Skin epidermis (tissue), 12 donors: ENCODE measurements at regions not wholly inside any gene's neighbourhood (a gene's known extent, or its start where the extent isn't known, plus 50 kb on each side); places are given as distances from the start of the nearest gene placed in this dataset.
"Not testable (repeated sequence)": the region's sequence is repeated elsewhere in the genome, so short reads cannot be mapped to it uniquely, and the experiment has no call there.

ENCODE experiments used
- H3K27ac ChIP-seq, 21 experiments: fragments of 200-600 bp; sonication (generic) in 11 of 21; one replicate each; pipeline ENCODE4 v1.5.0; 2020; ENCODE audit warnings: mild to moderate bottlenecking in 3 of 21, inconsistent platforms in 2 of 21, moderate library complexity in 2 of 21
- H3K4me3 ChIP-seq, 7 experiments: fragments of 200-600 bp; sonication (generic) in 2 of 7; one replicate each; pipeline ENCODE4 v1.5.0; 2020; ENCODE audit warnings: inconsistent platforms in 2 of 7, mild to moderate bottlenecking in 2 of 7, moderate library complexity in 1 of 7

DNA sequence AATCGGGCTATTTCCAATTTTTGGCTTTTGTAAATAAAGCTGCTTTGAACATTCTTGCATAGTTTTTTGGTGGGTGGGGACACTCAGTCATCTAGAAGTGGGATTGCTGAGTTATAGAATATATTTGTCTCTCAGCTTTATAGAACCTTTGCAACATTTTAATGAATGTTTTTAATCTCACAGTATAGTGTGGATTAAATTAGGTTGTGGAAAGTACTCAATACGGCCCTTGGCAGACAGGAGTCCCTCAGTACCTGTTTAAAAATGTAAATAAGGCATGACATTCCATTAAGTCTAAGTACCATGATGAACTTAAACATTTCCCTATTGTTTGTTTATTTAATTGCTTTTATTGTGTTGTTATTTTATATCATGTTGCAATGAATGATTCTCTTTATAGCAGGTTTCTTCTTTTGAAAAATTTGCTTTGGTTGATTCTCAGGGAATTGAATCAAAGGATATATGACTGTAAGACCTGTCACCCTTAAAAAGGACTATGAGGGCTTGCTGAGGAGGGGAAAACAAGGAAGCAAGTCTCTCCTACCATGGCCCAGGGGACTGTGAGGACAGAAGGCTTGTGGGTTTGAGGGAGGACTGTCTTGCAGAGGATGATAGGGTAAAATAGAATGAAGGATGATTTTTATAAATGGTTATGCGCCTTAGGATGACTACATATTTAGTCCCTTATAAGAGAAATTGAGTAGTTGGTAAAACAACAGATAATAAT lies 165.1 kb downstream of the RPIA start:
- no peak overlapping the region for H3K4me3 ChIP-seq
- no peak overlapping the region for H3K27ac ChIP-seq

DNA sequence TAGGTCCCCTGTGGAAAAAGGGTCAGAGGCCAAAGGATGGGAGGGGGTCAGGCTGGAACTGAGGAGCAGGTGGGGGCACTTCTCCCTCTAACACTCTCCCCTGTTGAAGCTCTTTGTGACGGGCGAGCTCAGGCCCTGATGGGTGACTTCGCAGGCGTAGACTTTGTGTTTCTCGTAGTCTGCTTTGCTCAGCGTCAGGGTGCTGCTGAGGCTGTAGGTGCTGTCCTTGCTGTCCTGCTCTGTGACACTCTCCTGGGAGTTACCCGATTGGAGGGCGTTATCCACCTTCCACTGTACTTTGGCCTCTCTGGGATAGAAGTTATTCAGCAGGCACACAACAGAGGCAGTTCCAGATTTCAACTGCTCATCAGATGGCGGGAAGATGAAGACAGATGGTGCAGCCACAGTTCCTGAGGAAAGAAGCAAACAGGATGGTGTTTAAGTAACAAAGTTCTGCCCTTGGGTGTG lies 165.8 kb downstream of the RPIA start:
- H3K4me3 ChIP-seq: no peak overlapping the region
- H3K27ac ChIP-seq: peak overlapping the region in 2 of 21 experiments; percentile 1 to 23

DNA sequence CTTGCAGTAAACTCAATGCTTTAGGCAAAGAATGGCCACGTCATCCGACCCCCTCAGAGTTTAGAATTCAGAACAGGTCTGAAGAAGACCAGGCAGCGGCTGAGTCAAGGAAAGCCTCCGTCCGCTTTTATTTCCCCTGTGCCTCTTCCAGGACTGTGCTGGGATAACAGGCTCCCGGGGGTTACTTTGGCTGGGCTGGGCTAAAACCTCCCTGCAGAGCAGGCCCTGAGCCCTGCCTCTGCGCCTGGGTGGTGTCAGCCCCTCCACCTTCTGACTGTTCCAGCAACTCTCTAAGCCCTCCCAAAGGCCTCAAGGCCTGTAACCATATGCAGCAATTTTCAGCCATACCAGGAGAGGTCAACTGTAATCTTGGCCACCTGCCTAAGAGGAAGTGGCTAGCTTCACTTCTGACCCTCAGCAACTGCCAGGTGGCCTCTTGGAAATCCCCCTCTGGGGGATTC lies 166.5 kb downstream of the RPIA start:
- H3K27ac ChIP-seq: peak overlapping the region in 4 of 21 experiments; percentile 1 to 67 (median 42)
- no peak overlapping the region for H3K4me3 ChIP-seq

DNA sequence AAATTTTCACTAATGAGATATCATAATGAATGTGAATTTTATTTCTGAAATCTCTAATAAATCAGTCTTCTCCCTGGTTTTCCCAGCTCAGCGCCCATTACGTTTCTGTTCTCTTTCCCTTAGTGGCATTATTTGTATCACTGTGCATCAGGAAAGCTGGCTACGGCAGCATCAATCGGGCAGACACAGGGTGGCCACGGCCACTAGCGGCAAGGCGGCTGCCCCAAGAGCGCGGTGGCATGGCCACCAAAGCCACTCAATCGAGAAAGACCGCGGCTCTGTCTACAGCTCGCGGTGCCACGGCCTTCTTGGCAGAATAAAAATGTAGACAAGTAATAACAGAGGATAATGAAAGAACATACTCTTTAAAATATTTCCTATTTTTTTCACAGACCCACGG lies 168.0 kb downstream of the RPIA start:
- H3K4me3 ChIP-seq: peak overlapping the region in 1 of 7 experiments; percentile 5
- H3K27ac ChIP-seq: peak overlapping the region in 2 of 21 experiments; percentile 25 to 71

DNA sequence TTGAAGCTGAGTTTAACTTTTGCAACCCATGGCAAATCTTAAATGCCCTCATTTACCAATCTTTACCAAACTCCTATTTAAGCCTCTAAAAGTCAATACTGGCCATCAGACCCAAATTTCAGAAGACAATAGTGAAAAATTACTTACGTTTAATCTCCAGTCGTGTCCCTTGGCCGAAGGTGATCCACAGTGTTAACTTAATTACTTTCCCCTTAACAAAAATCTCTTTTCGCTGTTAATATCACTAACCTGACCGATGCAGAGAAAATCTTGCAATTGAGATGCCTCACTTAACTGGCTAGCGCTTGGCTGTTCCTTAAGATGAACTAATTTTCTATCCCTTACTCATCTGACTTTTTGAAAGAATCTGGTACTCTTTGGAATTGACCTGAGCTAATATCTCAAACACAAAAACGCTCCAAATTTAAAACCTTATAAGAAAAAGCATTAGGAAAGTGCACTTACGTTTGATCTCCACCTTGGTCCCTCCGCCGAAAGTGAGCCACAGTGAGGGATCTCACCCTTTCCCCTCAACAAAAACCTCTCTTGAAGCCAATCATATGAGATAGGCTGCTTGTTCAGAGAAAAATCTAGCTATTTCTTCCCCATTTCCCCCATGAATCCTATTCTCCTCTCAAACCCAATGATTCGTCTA lies 169.1 kb downstream of the RPIA start:
- H3K4me3 ChIP-seq: peak overlapping the region in 1 of 7 experiments; percentile 2
- peak overlapping the region in 3 of 21 experiments; percentile 3 to 71 (median 18) for H3K27ac ChIP-seq

DNA sequence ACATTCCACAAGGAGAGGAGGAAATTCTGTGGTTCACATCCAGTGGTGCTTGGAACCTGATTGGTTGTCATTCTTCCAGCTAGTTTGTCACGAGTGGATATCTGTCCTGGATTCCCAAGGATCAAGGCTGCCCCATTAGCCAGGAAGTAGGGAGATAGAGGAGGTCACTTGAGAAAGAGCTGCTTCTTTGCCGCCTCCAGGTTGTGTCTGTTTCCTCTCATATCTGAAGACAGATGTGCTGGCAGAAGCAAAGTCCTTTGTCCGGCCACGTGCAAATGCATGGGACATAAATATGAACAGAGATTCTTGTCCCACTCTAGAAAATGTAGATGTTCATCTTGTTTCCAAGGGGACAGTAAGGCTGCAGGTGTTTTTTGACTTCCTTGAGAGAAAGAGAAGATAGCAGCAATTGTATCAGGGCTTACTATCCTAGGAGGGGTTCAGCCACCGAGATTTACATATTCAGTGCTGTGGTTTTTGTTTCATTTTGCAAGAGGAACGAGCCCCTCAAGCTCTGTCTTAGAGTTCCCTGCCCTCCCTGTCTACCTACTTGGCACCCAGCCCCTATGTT lies 174.4 kb downstream of the RPIA start:
- Histone ChIP-seq H3K27ac (peak overlapping the region in 1 of 21 experiments; percentile 33), H3K4me3 (no peak overlapping the region)

DNA sequence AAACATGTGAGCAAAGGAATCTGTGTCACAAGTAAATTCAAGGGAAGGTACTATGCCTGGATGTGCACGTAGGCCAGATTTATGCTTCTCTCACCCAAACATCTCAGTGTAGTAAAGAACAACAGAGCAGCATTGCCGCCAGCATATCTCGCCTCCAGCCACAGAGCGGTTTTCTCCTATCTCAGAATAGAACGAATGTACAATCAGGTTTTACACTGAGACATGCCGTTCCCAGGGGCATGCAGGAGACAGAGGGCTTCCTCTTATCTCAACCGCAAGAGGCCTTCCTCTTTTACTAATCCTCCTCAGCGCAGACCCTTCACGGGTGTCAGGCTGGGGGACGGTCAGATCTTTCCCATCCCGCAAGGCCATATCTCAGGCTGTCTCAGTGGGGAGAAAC lies 175.3 kb downstream of the RPIA start:
- H3K4me3 ChIP-seq: no peak overlapping the region
- no peak overlapping the region for H3K27ac ChIP-seq

DNA sequence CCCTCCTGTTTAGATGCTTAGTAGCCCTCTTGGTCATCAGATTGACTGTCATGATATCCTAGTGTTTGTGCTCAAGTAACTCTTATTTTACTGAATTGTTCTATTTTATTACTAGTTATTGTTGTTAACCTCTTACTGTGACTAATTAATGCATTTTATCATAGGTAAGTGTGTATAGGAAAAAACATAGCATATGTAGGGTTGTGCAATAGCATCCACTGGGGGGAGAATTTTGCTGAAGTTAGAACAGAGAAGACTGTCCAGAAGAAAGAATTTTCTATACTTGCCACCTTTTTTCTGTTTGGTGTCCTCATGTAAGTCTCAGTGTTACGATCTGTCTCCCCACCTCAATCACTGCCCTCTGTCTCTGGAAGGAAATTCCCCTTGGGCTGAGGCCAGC lies 177.4 kb downstream of the RPIA start:
- H3K4me3 ChIP-seq: no peak overlapping the region
- H3K27ac ChIP-seq: no peak overlapping the region

DNA sequence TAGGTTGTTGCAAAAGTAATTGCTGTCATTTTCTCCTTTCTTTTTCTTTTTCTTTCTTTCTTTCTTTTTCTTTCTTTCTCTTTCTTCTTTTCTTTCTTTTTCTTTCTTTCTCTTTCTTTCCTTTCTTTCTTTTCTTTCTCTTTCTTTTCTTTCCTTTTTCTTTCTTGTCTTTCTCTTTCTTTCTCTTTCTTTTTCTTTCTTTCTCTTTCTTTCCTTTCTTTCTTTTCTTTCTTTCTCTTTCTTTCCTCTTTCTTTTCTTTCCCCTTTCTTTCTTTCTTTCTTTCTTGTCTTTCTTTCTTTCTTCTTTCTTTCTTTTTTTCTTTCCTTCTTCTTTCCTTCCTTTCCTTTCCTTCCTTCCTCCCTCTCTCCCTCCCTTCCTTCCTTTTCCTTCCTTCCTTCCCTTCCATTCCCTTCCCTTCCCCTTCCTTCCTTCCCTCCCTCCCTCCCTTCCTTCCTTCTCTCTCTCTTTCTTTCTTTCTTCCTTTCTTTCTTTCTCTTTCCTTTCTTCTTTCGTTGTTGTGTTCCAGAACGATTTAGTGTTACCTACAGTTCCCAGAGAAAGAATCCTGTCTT lies 178.9 kb downstream of the RPIA start:
- H3K4me3 ChIP-seq: no peak overlapping the region
- H3K27ac ChIP-seq: no peak overlapping the region

DNA sequence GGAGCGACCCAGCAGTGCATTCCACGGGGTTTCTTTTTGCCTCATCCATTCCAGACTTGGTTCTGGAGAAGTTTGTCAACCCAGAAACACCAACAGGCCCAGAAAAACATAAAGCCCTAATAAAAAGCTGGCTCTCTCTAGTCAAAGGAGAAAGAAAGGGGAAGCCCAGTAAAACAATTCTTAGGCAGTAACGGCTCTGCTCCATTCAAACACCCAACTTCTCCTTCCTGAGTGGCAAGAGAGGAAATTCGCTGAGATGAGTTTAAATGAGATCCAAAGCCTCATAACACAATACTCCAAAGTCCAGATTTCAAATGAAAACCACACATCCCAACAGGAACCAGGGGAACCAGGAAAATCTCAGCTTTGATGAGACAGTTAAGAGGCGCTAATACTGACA lies 179.9 kb downstream of the RPIA start:
- no peak overlapping the region for H3K27ac ChIP-seq
- H3K4me3 ChIP-seq: no peak overlapping the region

DNA sequence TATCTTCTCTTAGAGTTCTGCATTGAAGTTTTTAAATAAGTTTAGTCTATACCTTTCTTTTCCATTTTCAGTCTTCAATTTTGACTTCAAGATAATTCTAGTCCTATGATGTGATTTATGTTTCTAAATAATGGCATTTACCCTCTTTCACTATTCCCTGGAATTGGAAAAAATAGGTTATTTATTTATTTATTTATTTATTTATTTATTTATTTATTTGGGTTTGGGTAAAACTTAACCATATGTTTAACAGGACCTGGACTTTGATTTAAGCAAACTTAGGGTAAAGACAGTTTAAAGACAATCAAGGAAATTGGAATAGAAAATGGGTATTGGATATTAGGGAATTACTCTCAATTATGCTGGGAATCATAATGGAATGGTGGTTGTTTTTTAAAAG lies 182.1 kb downstream of the RPIA start:
- H3K27ac ChIP-seq: no peak overlapping the region
- no peak overlapping the region for H3K4me3 ChIP-seq

DNA sequence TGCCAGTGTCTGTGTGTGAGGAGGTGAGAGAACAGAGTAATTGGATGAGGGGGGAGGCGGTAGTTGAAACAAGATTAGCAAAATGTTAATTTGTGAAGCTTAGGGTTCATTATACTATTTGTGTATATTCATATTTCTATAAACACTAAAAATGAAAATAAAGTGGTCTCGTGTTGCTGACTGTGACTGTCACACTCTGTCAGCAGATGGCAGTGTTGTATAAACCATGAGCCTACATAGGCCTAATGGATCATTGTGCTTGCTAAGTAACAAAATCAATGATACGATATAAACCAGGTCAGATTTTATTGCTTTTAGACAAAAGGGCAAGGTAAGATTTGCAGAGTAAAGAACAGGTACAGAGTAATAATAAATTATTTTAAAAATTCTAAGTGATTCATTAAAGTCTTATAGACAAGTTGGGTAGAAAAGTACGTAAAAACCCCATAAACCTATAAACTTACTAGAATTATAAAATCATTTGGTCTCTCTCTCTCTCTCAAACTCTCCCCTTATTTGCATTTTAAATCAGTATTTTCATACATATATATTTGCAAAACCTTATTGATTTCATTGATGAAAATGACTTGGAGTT lies 182.7 kb downstream of the RPIA start:
- no peak overlapping the region for H3K4me3 ChIP-seq
- no peak overlapping the region for H3K27ac ChIP-seq

DNA sequence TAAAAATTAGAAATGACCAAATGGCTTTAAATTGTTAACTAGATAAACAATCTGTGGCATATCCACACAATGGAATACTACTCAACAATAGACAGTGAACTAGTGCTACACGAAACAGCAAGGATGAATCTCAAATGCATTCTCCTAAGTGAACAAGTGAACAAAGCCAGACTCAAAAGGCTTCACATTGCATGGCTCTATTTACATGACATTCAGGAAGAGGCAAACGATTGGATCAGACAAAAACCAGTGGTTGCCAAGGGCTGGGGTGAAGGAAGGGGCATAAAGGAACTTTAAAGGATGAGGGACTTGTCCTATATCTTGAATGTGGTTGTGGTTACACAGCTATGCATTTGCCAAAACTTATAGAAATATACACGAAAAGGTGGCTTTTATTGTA lies 184.3 kb downstream of the RPIA start:
- Histone ChIP-seq H3K27ac (no peak overlapping the region), H3K4me3 (no peak overlapping the region)

DNA sequence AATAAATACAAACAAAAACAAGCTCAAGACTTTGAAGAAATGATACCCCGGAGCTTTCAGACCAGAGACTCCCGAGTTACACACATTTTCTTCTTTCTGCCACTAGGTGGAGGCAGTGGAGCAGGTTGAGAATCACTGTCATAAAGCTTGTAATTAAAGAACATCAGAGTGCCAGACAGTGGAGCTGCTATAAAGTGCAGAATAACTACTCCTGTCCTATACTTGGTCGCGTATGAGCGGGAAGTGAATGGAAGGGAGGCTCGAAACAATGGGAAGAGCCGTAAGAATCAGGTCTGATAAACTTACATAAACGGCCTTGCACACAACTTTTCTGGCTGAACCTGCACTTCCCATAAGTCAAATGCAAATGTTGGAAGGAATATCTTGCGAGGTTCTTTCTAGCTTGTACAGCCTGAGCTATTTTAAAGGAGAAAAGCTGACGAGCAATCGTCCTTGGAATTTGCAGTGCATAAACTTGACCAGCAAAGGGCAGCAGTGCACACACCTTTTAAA lies 189.0 kb downstream of the RPIA start:
- H3K4me3 ChIP-seq: no peak overlapping the region

DNA sequence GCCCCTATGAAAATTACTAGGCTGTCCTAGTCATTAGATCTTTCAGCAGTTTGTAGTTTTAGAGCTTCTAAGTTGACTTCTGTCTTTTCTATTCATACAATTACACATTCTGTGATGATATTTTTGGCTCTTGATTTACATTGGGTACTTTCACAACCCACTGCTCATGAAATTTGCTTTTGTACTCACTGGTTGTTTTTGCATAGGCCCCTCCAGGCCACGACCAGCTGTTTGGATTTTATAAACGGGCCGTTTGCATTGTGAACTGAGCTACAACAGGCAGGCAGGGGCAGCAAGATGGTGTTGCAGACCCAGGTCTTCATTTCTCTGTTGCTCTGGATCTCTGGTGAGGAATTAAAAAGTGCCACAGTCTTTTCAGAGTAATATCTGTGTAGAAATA lies 193.8 kb downstream of the RPIA start:
- no peak overlapping the region for H3K27ac ChIP-seq
- no peak overlapping the region for H3K4me3 ChIP-seq

More for the DNA sequence above, 189.0 kb downstream of the RPIA start:
- H3K27ac ChIP-seq: no peak overlapping the region

DNA sequence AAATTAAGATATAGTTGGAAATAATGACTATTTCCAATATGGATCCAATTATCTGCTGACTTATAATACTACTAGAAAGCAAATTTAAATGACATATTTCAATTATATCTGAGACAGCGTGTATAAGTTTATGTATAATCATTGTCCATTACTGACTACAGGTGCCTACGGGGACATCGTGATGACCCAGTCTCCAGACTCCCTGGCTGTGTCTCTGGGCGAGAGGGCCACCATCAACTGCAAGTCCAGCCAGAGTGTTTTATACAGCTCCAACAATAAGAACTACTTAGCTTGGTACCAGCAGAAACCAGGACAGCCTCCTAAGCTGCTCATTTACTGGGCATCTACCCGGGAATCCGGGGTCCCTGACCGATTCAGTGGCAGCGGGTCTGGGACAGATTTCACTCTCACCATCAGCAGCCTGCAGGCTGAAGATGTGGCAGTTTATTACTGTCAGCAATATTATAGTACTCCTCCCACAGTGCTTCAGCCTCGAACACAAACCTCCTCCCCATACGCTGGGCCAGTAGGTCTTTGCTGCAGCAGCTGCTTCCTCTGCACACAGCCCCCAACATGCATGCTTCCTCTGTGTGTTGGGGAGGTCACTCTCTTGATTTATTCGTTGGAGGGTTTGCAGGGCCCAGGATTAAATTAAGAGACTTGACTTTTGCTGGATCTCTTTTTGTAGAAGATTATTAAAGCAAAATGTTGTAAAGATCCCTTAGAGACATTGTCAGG lies 194.4 kb downstream of the RPIA start:
- H3K4me3 ChIP-seq: no peak overlapping the region
- no peak overlapping the region for H3K27ac ChIP-seq

DNA sequence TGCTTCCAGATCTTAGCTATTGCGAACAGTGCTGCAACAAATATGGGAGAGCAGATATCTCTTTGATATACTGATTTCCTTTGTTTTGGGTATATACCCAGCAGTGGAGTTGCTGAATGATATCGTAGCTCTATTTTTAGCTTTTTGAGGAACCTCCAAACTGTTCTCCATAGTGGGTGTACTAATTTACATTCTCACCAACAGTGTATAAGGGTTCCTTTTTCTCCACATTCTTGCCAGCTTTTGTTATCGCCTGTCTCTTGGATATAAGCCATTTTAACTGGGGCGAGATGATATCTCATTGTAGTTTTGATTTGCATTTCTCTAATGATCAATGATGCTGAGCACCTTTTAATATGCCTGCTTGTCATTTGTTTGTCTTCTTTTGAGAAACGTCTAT lies 196.0 kb downstream of the RPIA start:
- not testable (repeated sequence) for H3K27ac ChIP-seq, H3K4me3 ChIP-seq

DNA sequence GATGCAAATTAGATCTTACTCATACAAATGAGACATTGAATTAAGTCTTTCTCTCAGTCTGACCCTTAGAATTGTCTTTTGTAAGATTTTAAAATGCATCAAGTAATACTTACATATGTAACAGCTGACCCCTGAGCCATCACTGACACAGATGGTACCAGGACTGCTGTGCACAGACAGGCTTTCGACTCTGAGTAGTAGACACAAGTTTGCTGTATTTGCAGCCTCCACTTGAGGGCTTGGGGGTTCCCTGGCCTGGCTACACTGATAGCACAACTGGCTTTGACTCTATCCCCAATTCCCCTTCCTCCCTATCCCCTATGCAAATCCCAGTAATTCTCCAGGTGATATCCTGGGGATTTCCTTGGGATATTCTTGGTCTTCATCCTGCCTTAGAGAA lies 200.7 kb downstream of the RPIA start:
- Histone ChIP-seq H3K27ac (no peak overlapping the region), H3K4me3 (no peak overlapping the region)

DNA sequence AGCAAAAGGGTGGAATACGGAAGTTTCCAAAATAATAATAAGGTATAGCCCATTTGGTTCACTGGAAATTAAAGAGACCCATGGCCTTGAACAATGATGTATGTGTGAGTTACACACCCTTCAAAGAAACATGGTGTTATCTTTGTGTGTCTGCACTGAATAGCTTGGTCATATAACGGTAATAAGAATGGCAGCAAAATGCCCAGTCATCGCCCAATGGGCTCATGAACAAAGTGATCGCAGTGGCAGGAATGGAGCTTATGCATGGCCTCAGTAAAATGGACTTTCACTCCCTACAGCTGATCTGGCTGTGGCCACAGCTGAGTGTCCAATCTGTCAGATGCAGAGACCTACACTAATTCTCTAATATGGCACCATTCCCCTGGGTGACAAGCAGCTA lies 201.3 kb downstream of the RPIA start:
- no peak overlapping the region for H3K4me3 ChIP-seq
- no peak overlapping the region for H3K27ac ChIP-seq
